Neural progenitor cell (in vitro differentiated cells): ENCODE measurements at regions not wholly inside any gene's neighbourhood (a gene's known extent, or its start where the extent isn't known, plus 50 kb on each side); places are given as distances from the start of the nearest gene placed in this dataset.

Source experiments
- DNase-seq: peaks from one replicate; pipeline ENCODE4 v3.0.0-alpha.2; 2016; ENCODE audit warnings: low spot score
- H2AFZ ChIP-seq: fragments of 200-600 bp; sonication (generic); replicated peaks from 2 replicates; pipeline ENCODE4 v1.6.1; 2016; ENCODE audit warnings: antibody characterized with exemption
- H3F3A ChIP-seq: fragments of 200-600 bp; sonication (generic); 2 replicates; pipeline ENCODE4 v1.6.1; 2016; ENCODE audit warnings: antibody characterized with exemption, low read depth
- H3K27ac ChIP-seq: fragments of 200-600 bp; sonication (generic); 2 replicates; pipeline ENCODE4 v1.5.1; 2016; ENCODE audit warnings: mild to moderate bottlenecking
- H3K27me3 ChIP-seq: fragments of 200-600 bp; sonication (generic); 2 replicates; pipeline ENCODE4 v1.6.1; 2016; ENCODE audit warnings: mild to moderate bottlenecking, moderate library complexity
- H3K36me3 ChIP-seq: fragments of 200-600 bp; sonication (generic); 2 replicates; pipeline ENCODE4 v1.5.1; 2016
- H3K4me1 ChIP-seq: fragments of 200-600 bp; sonication (generic); 2 replicates; pipeline ENCODE4 v1.6.1; 2016; ENCODE audit warnings: mixed run types
- H3K4me2 ChIP-seq: fragments of 200-600 bp; sonication (generic); 2 replicates; pipeline ENCODE4 v1.6.1; 2016
- H3K4me3 ChIP-seq: fragments of 200-600 bp; sonication (generic); 2 replicates; pipeline ENCODE4 v1.5.1; 2016
- H3K79me2 ChIP-seq: fragments of 200-600 bp; sonication (generic); 2 replicates; pipeline ENCODE4 v1.6.1; 2016; ENCODE audit warnings: low read depth
- H3K9ac ChIP-seq: fragments of 200-600 bp; sonication (generic); 2 replicates; pipeline ENCODE4 v1.6.1; 2016
- H3K9me3 ChIP-seq: fragments of 200-600 bp; sonication (generic); 2 replicates; pipeline ENCODE4 v1.5.1; 2016; ENCODE audit warnings: low read depth
- H4K20me1 ChIP-seq: fragments of 200-600 bp; sonication (generic); 2 replicates; pipeline ENCODE4 v1.6.1; 2016; ENCODE audit warnings: low read depth
- H3K27ac Mint-ChIP-seq: 3 replicates; pipeline ENCODE4 v1.8.0; 2021; ENCODE audit warnings: mixed read lengths
- H3K27me3 Mint-ChIP-seq: 2 replicates; pipeline ENCODE4 v1.8.0; 2022; ENCODE audit warnings: low read depth, mild to moderate bottlenecking, inconsistent platforms, moderate library complexity, mixed read lengths; ENCODE audit not compliant: insufficient read depth
- H3K36me3 Mint-ChIP-seq: 3 replicates; pipeline ENCODE4 v1.8.0; 2021; ENCODE audit warnings: mixed read lengths
- H3K4me1 Mint-ChIP-seq: 3 replicates; pipeline ENCODE4 v1.8.0; 2021; ENCODE audit warnings: mixed read lengths
- H3K4me3 Mint-ChIP-seq: 3 replicates; pipeline ENCODE4 v1.8.0; 2021; ENCODE audit warnings: mild to moderate bottlenecking, moderate library complexity, mixed read lengths
- H3K9me3 Mint-ChIP-seq: 3 replicates; pipeline ENCODE4 v1.8.0; 2020; ENCODE audit warnings: mixed read lengths
- EZH2 ChIP-seq: fragments of 200-600 bp; sonication (generic); IDR thresholded peaks from 2 replicates; pipeline ENCODE4 v1.6.1; 2017; ENCODE audit warnings: antibody characterized with exemption, mild to moderate bottlenecking, moderate library complexity
- EZH2phosphoT487 ChIP-seq: fragments of 200-600 bp; sonication (generic); IDR thresholded peaks from 2 replicates; pipeline ENCODE4 v1.6.1; 2017; ENCODE audit warnings: antibody characterized with exemption
- TF ChIP-seq, protein P1 (sequence below): fragments of 200-600 bp; sonication (generic); IDR thresholded peaks from 2 replicates; pipeline ENCODE4 v1.5.1; 2017; ENCODE audit warnings: antibody characterized with exemption, mild to moderate bottlenecking

DNA sequence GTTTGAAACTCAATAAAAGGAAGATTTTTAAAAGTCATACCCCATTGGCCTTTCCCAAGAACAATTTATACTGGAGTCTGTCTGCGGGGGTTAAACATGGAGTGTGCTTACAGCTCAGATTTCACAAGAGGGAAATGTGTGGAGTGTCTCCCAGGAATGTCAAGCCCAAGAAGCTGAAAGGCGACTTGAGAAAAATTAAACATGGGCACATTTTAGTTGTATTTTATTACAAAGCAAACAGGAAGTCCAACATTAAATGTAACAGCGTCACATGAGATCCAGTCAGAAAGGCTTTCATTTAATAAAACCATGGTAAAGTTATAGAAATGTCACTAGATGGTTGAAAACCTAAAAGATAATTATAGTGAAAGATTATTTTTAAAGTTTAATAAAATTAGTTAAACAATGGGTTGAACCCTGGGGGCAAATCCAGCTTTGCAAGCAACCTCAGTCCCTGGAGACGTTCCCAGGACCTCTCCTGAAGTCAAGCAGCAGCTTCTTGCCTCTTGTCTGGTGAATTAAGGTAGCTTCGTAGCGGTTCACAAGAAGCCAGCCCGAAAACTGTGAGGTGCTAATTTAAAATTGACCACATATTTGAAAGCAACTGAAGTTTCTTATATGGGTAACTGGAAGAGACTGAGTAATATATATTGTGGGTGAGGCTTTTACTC lies 168.4 kb upstream of the EDNRA start:
- no peak overlapping the region for H3K4me3 ChIP-seq
- no peaks in the 10 kb centered on the region for H3K9me3 ChIP-seq
- DNase-seq, result peak; percentile 13
- Mint-ChIP-seq H3K27ac (no peak overlapping the region), H3K36me3 (no peaks in the 10 kb centered on the region), H3K4me1 (peaks cover 38% of the 10 kb centered on the region), H3K4me3 (no peak overlapping the region), H3K9me3 (no peaks in the 10 kb centered on the region), H3K27me3 (peaks cover 3% of the 10 kb centered on the region)
- no peaks in the 10 kb centered on the region for H3K36me3 ChIP-seq
- H3K27me3 ChIP-seq, result no peaks in the 10 kb centered on the region
- H3K9ac ChIP-seq, result no peak overlapping the region
- H3F3A ChIP-seq, result no peaks in the 10 kb centered on the region
- no peak overlapping the region for H2AFZ ChIP-seq
- no peaks in the 10 kb centered on the region for H3K79me2 ChIP-seq
- no peak overlapping the region for H3K4me2 ChIP-seq
- H3K27ac ChIP-seq, result no peak overlapping the region
- TF ChIP-seq EZH2phosphoT487, result no peak
- TF ChIP-seq, protein P1, sequence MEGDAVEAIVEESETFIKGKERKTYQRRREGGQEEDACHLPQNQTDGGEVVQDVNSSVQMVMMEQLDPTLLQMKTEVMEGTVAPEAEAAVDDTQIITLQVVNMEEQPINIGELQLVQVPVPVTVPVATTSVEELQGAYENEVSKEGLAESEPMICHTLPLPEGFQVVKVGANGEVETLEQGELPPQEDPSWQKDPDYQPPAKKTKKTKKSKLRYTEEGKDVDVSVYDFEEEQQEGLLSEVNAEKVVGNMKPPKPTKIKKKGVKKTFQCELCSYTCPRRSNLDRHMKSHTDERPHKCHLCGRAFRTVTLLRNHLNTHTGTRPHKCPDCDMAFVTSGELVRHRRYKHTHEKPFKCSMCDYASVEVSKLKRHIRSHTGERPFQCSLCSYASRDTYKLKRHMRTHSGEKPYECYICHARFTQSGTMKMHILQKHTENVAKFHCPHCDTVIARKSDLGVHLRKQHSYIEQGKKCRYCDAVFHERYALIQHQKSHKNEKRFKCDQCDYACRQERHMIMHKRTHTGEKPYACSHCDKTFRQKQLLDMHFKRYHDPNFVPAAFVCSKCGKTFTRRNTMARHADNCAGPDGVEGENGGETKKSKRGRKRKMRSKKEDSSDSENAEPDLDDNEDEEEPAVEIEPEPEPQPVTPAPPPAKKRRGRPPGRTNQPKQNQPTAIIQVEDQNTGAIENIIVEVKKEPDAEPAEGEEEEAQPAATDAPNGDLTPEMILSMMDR, result no peak
- TF ChIP-seq EZH2, result no peak
- H3K4me1 ChIP-seq, result peaks cover 20% of the 10 kb centered on the region
- no peaks in the 10 kb centered on the region for H4K20me1 ChIP-seq

DNA sequence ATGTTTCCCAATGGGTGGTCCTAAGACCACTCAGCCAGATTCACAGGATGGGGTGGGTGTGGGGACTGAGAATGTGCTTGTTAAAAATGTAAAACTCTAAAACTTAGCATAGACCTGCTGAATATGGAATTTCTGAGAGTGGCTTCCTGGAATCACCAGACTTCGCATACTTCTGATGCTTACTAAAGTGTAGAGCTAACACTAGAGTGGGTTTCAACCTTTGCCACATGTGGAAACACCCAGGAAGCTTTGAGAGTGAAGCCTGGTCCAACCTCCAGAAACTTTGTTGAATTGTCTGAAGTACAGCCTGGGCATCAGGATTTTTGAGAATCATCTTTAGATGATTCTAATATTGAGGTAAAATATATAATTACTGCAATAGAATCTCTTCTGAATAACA lies 167.8 kb upstream of the EDNRA start:
- Histone ChIP-seq H3F3A (no peaks in the 10 kb centered on the region), H3K27me3 (no peaks in the 10 kb centered on the region), H3K9ac (no peak overlapping the region), H3K27ac (no peak overlapping the region), H3K36me3 (no peaks in the 10 kb centered on the region), H3K4me1 (peaks cover 20% of the 10 kb centered on the region), H3K4me2 (no peak overlapping the region), H3K4me3 (no peak overlapping the region), H4K20me1 (no peaks in the 10 kb centered on the region), H3K9me3 (no peaks in the 10 kb centered on the region), H2AFZ (no peak overlapping the region), H3K79me2 (no peaks in the 10 kb centered on the region)
- Mint-ChIP-seq H3K4me1 (peaks cover 38% of the 10 kb centered on the region), H3K9me3 (no peaks in the 10 kb centered on the region), H3K27ac (no peak overlapping the region), H3K27me3 (peaks cover 3% of the 10 kb centered on the region), H3K36me3 (no peaks in the 10 kb centered on the region), H3K4me3 (no peak overlapping the region)
- no peak for DNase-seq
- no peak for TF ChIP-seq EZH2phosphoT487
- TF ChIP-seq, protein P1, result no peak
- TF ChIP-seq EZH2, result no peak

DNA sequence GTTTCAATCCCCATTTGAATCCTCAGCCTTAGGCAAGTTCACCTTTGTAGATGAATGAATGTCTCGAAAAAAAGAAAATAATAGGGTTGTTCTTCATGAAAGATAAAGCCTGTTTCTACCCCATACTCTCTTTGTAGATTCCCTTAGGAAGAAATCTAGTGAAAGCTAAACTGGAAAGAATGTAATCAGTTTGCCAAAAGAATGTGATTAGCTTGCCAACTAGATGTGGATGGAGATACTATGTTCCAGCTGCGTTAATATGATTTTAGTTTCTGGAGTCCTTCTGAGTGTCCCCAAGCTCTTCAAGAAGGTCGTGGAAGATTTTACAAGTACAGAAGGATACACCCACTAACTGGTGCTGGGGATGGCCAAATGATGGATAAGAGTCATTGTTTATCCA lies 162.3 kb upstream of the EDNRA start:
- Histone ChIP-seq H4K20me1 (no peaks in the 10 kb centered on the region), H3F3A (no peaks in the 10 kb centered on the region), H3K27ac (no peak overlapping the region), H3K36me3 (no peaks in the 10 kb centered on the region), H3K9ac (no peak overlapping the region), H3K27me3 (no peaks in the 10 kb centered on the region), H3K4me3 (no peak overlapping the region), H3K4me2 (no peak overlapping the region), H3K4me1 (no peaks in the 10 kb centered on the region), H2AFZ (no peak overlapping the region), H3K9me3 (no peaks in the 10 kb centered on the region), H3K79me2 (no peaks in the 10 kb centered on the region)
- H3K27me3 Mint-ChIP-seq, result peaks cover 5% of the 10 kb centered on the region
- peaks cover 4% of the 10 kb centered on the region for H3K4me1 Mint-ChIP-seq
- no peak for DNase-seq
- TF ChIP-seq, protein P1, result no peak
- TF ChIP-seq EZH2phosphoT487, result no peak
- TF ChIP-seq EZH2, result no peak
- H3K4me3 Mint-ChIP-seq, result no peak overlapping the region
- H3K27ac Mint-ChIP-seq, result no peak overlapping the region
- H3K9me3 Mint-ChIP-seq, result no peaks in the 10 kb centered on the region
- H3K36me3 Mint-ChIP-seq, result no peaks in the 10 kb centered on the region
